Heart left ventricle (tissue), 13 donors: ENCODE measurements at regions not wholly inside any gene's neighbourhood (a gene's known extent, or its start where the extent isn't known, plus 50 kb on each side); places are given as distances from the start of the nearest gene placed in this dataset.

ENCODE experiments used
- CTCF ChIP-seq, 12 donors: fragments of 200-600 bp; sonication (generic) in 4 of 12; IDR thresholded peaks; one replicate each; pipeline versions ENCODE4 v1.5.0 to v1.8.0; 2018 to 2022; ENCODE audit warnings: antibody characterized with exemption in 12 of 12, mild to moderate bottlenecking in 5 of 12
- POLR2A ChIP-seq, 2 donors: fragments of 450-650 bp; IDR thresholded peaks; one replicate each; pipeline ENCODE4 v1.6.1; 2017; ENCODE audit warnings: antibody characterized with exemption in 2 of 2, mild to moderate bottlenecking in 2 of 2, moderate library complexity in 2 of 2
- donor health status: ischemic (EF 13 %, LVEDD 7.1; RV severe dilation, severe dysfunction).
- donor health status: DM: no; HTN: yes; CAD: no.
- donor health status: DM: no; HTN: no; CAD: no.
- donor health status: ischemic (EF 25% LVEDD 6.9; RV normal size, moderate dysfunction).
- donor health status: ischemic (EF 25% LVEDD 5.7; RV mildly dilated, moderate dysfunction).
- donor health status: ischemic (EF 35%, LVEDD 5.7; RV mildly dilated, moderate dysfunction).
- donor health status: nonischemic (EF 11% LVEDD 7.7; RV severe dilation, severe dysfunction).
- donor health status: DM: yes; HTN: yes; CAD: no.
- donor health status: PGD.
- donor health status: ischemic (EF 29% LVEDD 5.4; RV normal size, mild dysfunction).
- donor health status: nonischemic (EF 23%, LVEDD 6.1; RV moderate dilation, normal function).

GRCh38 chr4:110702326-110702725 is 79.4 kb upstream of the PITX2 start:
- TF ChIP-seq CTCF (IDR thresholded peaks at IDR 0.05) (no peak), POLR2A (IDR thresholded peaks at IDR 0.05) (no peak)
